Breast epithelium (tissue), 4 donors: ENCODE measurements at regions not wholly inside any gene's neighbourhood (a gene's known extent, or its start where the extent isn't known, plus 50 kb on each side); places are given as distances from the start of the nearest gene placed in this dataset.

Source experiments
- DNase-seq, 2 donors: peaks; one replicate each; pipeline ENCODE4 v3.0.0-alpha.2; 2019; ENCODE audit warnings: low spot score in 2 of 2
- H3K27ac ChIP-seq, 2 donors: fragments of 200-600 bp; sonication (generic) in 1 of 2; one replicate each; pipeline ENCODE4 v1.5.1; 2016 to 2019; ENCODE audit warnings: mild to moderate bottlenecking in 1 of 2
- H3K27me3 ChIP-seq, 2 donors: fragments of 200-600 bp; sonication (generic) in 1 of 2; one replicate each; pipeline versions ENCODE4 v1.5.1 to v1.6.0; 2017 to 2019; ENCODE audit warnings: control low read depth in 1 of 2, mild to moderate bottlenecking in 1 of 2
- H3K36me3 ChIP-seq: fragments of 200-600 bp; one replicate; pipeline ENCODE4 v1.5.1; 2019
- H3K4me1 ChIP-seq, 2 donors: fragments of 200-600 bp; sonication (generic); one replicate each; pipeline ENCODE4 v1.5.1; 2016 to 2019; ENCODE audit warnings: control low read depth in 1 of 2
- H3K4me3 ChIP-seq, 3 donors: fragments of 200-600 bp; sonication (generic); 1 replicate in 2 of 3; 2 replicates in 1 of 3; pipeline ENCODE4 v1.5.1; 2016 to 2019; ENCODE audit warnings: mild to moderate bottlenecking in 3 of 3, moderate library complexity in 2 of 3
- H3K9me3 ChIP-seq, 2 donors: fragments of 200-600 bp; sonication (generic) in 1 of 2; one replicate each; pipeline ENCODE4 v1.5.1; 2016 to 2019; ENCODE audit warnings: control low read depth in 1 of 2
- CTCF ChIP-seq, 3 donors: fragments of 450-650 bp; IDR thresholded peaks; one replicate each; pipeline ENCODE4 v1.5.1; 2016 to 2017; ENCODE audit warnings: antibody characterized with exemption in 3 of 3, mild to moderate bottlenecking in 3 of 3, moderate library complexity in 3 of 3
- POLR2A ChIP-seq: fragments of 450-650 bp; IDR thresholded peaks from one replicate; pipeline ENCODE4 v1.6.1; 2016; ENCODE audit warnings: antibody characterized with exemption, mild to moderate bottlenecking, moderate library complexity
- POLR2AphosphoS5 ChIP-seq, 3 donors: sonication (generic); formaldehyde crosslinking; IDR thresholded peaks; one replicate each; pipeline ENCODE4 v1.6.1; 2017; ENCODE audit warnings: antibody characterized with exemption in 3 of 3
- intact Hi-C: fragments of 100-400 bp; cut with DNase I; formaldehyde crosslinking; loops from one replicate; pipeline ENCODE4 v1.15.1; 2023; ENCODE audit warnings: low total_unique reads

DNA sequence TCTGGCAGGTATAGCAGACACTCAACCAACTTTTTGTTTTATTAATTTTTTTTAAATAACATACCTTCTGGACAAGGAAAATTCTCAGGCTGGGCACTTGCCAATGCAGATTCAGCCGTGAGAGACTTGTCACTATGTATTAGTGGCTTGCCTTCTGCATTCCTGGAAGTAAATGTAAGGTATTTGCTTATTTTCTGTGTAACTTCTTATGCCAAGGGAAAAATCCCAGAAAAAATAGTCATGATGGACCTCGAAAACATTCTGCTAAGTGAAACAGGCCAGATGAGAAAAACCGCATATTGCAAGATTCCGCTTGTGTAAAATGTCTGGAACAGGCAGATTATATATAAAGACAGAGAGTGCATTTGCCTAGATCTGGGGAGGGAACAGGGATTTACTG, 260.3 kb upstream of the DAPK1 start:
- H3K36me3 ChIP-seq, result no peaks in the 10 kb centered on the region
- TF ChIP-seq POLR2A (no peak), CTCF (IDR thresholded peaks at IDR 0.05) (no peak), POLR2AphosphoS5 (IDR thresholded peaks at IDR 0.05) (no peak)
- H3K4me1 ChIP-seq, result no peaks in the 10 kb centered on the region
- H3K9me3 ChIP-seq, result peaks cover 0 to 1% of the 10 kb centered on the region in 2 donors
- H3K27ac ChIP-seq, result no peak overlapping the region
- H3K4me3 ChIP-seq, result no peak overlapping the region
- DNase-seq, result no peak
- no peaks in the 10 kb centered on the region for H3K27me3 ChIP-seq
- intact Hi-C loops, result no loop called here

DNA sequence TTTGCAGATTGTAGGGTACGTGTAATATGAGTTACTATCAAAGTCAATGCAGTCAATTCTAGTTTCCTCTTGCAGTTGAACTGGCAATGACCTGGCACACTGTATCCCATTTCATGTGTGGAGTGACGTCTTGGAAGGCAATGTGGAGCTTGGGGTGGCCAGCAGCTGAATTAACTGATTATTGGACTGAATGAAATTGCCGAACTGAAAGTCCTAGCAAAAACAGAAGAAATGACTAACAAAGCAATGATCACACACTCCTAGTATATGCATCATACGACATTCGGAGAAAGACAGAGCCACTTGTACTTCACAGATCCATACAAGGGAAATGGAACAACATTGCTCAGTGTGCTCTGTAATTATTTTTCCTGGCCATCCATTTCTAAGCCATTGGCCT, 259.1 kb upstream of the DAPK1 start:
- intact Hi-C loops, result no loop called here
- Histone ChIP-seq H3K36me3 (no peaks in the 10 kb centered on the region), H3K27ac (no peak overlapping the region), H3K27me3 (no peaks in the 10 kb centered on the region), H3K4me3 (no peak overlapping the region), H3K9me3 (peaks cover 0 to 6% of the 10 kb centered on the region in 2 donors), H3K4me1 (no peaks in the 10 kb centered on the region)
- no peak for DNase-seq
- TF ChIP-seq POLR2A (no peak), CTCF (IDR thresholded peaks at IDR 0.05) (no peak), POLR2AphosphoS5 (IDR thresholded peaks at IDR 0.05) (no peak)

DNA sequence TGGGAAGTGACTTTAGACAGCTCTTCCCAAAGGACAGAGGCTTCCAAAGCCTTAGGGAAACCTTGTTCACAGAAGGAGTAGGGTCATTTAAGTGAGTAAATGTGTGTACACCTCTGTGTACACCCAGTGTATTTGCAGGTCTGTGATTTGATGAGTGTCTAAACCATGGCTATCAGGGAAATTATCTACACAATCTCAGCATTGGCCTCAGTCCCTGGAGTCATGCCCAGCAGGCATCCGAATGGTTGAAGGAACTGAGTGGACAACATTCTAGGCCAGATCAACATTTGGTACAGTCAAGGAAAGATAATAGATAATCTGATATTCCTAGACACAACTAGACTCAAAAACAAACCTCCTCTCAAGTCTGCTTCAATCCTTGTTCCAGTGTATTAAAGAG, 258.4 kb upstream of the DAPK1 start:
- no peaks in the 10 kb centered on the region for H3K36me3 ChIP-seq
- H3K4me3 ChIP-seq, result no peak overlapping the region
- TF ChIP-seq CTCF (IDR thresholded peaks at IDR 0.05) (no peak), POLR2A (no peak), POLR2AphosphoS5 (IDR thresholded peaks at IDR 0.05) (no peak)
- no peak for DNase-seq
- no peaks in the 10 kb centered on the region for H3K4me1 ChIP-seq
- H3K9me3 ChIP-seq, result peaks cover 0 to 6% of the 10 kb centered on the region in 2 donors
- intact Hi-C loops, result no loop called here
- H3K27ac ChIP-seq, result no peak overlapping the region
- H3K27me3 ChIP-seq, result no peaks in the 10 kb centered on the region

DNA sequence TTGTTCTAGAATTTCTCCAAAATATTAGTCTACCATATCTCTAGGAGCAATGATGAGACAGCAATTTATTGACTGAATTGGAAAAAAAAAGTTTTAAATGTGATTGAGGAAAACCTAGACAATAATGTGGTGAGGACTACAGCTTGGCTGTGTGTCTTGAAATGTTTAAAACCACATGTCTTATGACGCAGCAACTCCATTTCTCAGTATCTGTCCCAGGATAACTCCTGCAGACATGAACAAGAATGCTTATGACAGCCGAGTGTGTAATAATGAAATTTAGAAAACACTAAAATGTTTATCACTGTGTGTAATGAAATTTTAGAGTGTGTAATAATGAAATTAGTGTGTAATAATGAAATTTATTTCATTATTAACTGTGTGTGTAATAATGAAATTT, 254.1 kb upstream of the DAPK1 start:
- intact Hi-C loops, result loop anchor here (2.0 to 5.0 kb wide), 2 partner anchors 23 to 271 kb away; no protein-coding TSS in a partner anchor
- DNase-seq, result no peak
- H3K36me3 ChIP-seq, result no peaks in the 10 kb centered on the region
- H3K9me3 ChIP-seq, result peaks cover 0 to 6% of the 10 kb centered on the region in 2 donors
- H3K4me3 ChIP-seq, result no peak overlapping the region
- H3K4me1 ChIP-seq, result no peaks in the 10 kb centered on the region
- TF ChIP-seq POLR2AphosphoS5 (IDR thresholded peaks at IDR 0.05) (no peak), CTCF (IDR thresholded peaks at IDR 0.05) (no peak), POLR2A (no peak)
- H3K27ac ChIP-seq, result no peak overlapping the region
- no peaks in the 10 kb centered on the region for H3K27me3 ChIP-seq

- intact Hi-C loops, result loop anchor here (2.0 to 5.0 kb wide), 2 partner anchors 22 to 1757 kb away; no protein-coding TSS in a partner anchor
- no peak for DNase-seq
- Histone ChIP-seq H3K27me3 (no peaks in the 10 kb centered on the region), H3K36me3 (no peaks in the 10 kb centered on the region), H3K9me3 (peaks cover 0 to 6% of the 10 kb centered on the region in 2 donors), H3K4me3 (no peak overlapping the region), H3K4me1 (no peaks in the 10 kb centered on the region), H3K27ac (no peak overlapping the region)
- TF ChIP-seq POLR2A (no peak), POLR2AphosphoS5 (IDR thresholded peaks at IDR 0.05) (no peak), CTCF (IDR thresholded peaks at IDR 0.05) (no peak)
Measured at GRCh38 chr9:87245271-87245670, 252.4 kb upstream of the DAPK1 start.
